ENCODE measurements at regions not wholly inside any gene's neighbourhood (a gene's known extent, or its start where the extent isn't known, plus 50 kb on each side); places are given as distances from the start of the nearest gene placed in this dataset.

DNA sequence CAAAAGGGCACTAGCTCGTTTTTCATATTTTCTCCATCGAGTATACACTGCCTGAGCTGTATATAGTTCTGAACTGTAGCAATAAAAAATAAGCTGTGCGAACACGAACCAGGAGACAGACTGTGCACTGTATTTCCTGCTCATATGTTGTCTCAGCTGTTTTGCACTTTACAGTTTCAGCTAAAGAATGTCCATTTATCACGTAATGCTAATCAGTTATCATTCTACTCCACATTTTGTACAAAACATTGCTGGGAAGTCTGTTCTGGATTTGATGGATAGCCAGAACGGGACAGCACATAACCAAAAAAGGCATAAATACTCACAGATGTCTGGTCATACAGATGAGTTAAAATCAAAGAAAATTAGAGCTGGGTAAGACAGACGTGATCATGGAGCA lies 315.5 kb upstream of the ADGRL3 start:
- Histone ChIP-seq H2BK20ac (ENCODE audit: low read length) (no peak overlapping the region), H3K23me2 (ENCODE audit: low read depth, low read length) (no peaks in the 10 kb centered on the region), H2BK12ac (ENCODE audit: low read depth, low read length) (no peak overlapping the region), H3K79me2 (ENCODE audit: control insufficient read depth in 1 of 2, insufficient read depth in 2 of 2, low read length in 2 of 2) (no peaks in the 10 kb centered on the region), H3K4me3 (ENCODE audit: extremely low read depth in 1 of 4, insufficient read depth in 2 of 4, low read depth in 3 of 4, low read length in 4 of 4) (no peak overlapping the region), H2AFZ (ENCODE audit: low read length) (no peak overlapping the region), H2AK5ac (ENCODE audit: low read depth, low read length) (no peak overlapping the region), H3K56ac (replicated peaks; ENCODE audit: insufficient read length, low read depth, low read length) (no peak overlapping the region), H4K91ac (replicated peaks; ENCODE audit: insufficient read length, low read length) (no peak overlapping the region), H3K79me1 (ENCODE audit: low read depth, low read length) (no peaks in the 10 kb centered on the region), H2BK5ac (ENCODE audit: low read depth, low read length) (no peak overlapping the region), H3K18ac (ENCODE audit: extremely low read depth, low read length) (no peak overlapping the region), H3K27me3 (replicated peaks in 1 of 4; ENCODE audit: control insufficient read depth in 3 of 4, extremely low read depth in 1 of 4, insufficient read depth in 3 of 4, low read length in 3 of 4) (no peaks in the 10 kb centered on the region), H4K5ac (ENCODE audit: insufficient read length, low read depth, low read length) (no peak overlapping the region), H4K8ac (ENCODE audit: extremely low read depth, insufficient read depth, low read length) (no peak overlapping the region), H2BK120ac (replicated peaks; ENCODE audit: low read depth, low read length) (no peak overlapping the region), H3K23ac (ENCODE audit: insufficient read length) (no peak overlapping the region), H3K4me2 (ENCODE audit: insufficient read depth in 1 of 2, low read depth in 2 of 2, low read length in 2 of 2) (no peak overlapping the region), H2BK15ac (ENCODE audit: low read length) (no peak overlapping the region), H4K20me1 (replicated peaks in 1 of 2; ENCODE audit: control insufficient read depth in 1 of 2, insufficient read depth in 2 of 2, low read length in 2 of 2) (no peaks in the 10 kb centered on the region), H3K9ac (replicated peaks in 1 of 4; ENCODE audit: extremely low read depth in 1 of 4, low read depth in 3 of 4, low read length in 3 of 4) (no peak overlapping the region), H3K4me1 (replicated peaks in 1 of 4; ENCODE audit: control insufficient read depth in 3 of 4, insufficient read depth in 4 of 4, low read length in 3 of 4) (no peaks in the 10 kb centered on the region), H3K36me3 (ENCODE audit: control insufficient read depth in 2 of 4, insufficient read depth in 4 of 4, low read length in 3 of 4) (no peaks in the 10 kb centered on the region), H3K9me3 (ENCODE audit: insufficient read depth in 2 of 2, low read depth in 1 of 2, low read length in 1 of 2) (no peaks in the 10 kb centered on the region), H3K27ac (ENCODE audit: low read depth, low read length) (no peak overlapping the region), H3K4ac (replicated peaks; ENCODE audit: insufficient read length, low read depth, low read length) (no peak overlapping the region), H3K14ac (ENCODE audit: insufficient read length) (no peak overlapping the region)
- no peak for FAIRE-seq
- no peak for DNase-seq (ENCODE audit: low read depth in 1 of 2, low spot score in 2 of 2)
- ChIA-PET POLR2A (ENCODE audit: partially characterized antibody) (no interaction called here), CTCF (ENCODE audit: partially characterized antibody) (no interaction called here)
- no peak for TF ChIP-seq NRF1 (IDR thresholded peaks at IDR 0.05; ENCODE audit: low read depth, low read length)
- no peak for TF ChIP-seq SIRT6 (IDR thresholded peaks at IDR 0.05; ENCODE audit: low read length)
- TF ChIP-seq CBX8 (IDR thresholded peaks at IDR 0.05; ENCODE audit: borderline replicate concordance, low read depth, low read length) = no peak
- TF ChIP-seq TAF7 (optimal IDR thresholded peaks at IDR 0.05; ENCODE audit: borderline replicate concordance, low read depth, low read length) = no peak
- TF ChIP-seq POU5F1 (IDR thresholded peaks at IDR 0.05; ENCODE audit: low read depth, low read length) = no peak
- TF ChIP-seq ASH2L (IDR thresholded peaks at IDR 0.05; ENCODE audit: low read length) = no peak
- no peak for TF ChIP-seq FOSL1 (IDR thresholded peaks at IDR 0.05; ENCODE audit: insufficient read depth, low read depth, low read length)
- no peak for TF ChIP-seq RFX5 (IDR thresholded peaks at IDR 0.05; ENCODE audit: borderline replicate concordance, low read depth, low read length)
- TF ChIP-seq NANOG (IDR thresholded peaks at IDR 0.05; ENCODE audit: insufficient read depth, low read depth, low read length, poor library complexity, severe bottlenecking) = no peak
- no peak for TF ChIP-seq SP1 (IDR thresholded peaks at IDR 0.05; ENCODE audit: low read depth, low read length)
- WGBS, 2 experiments (ENCODE audit: extremely low coverage in 1 of 2, insufficient coverage in 1 of 2, insufficient read length in 1 of 2, insufficient replicate concordance in 2 of 2, low coverage in 1 of 2, low lambda C conversion rate in 2 of 2, missing lambda C conversion rate in 1 of 2) = 88% methylated on average over 7 of the region's 7 CpGs; no CpG with 5 or more reads in 1 of the 2 experiments
